Gastroesophageal sphincter (tissue), 4 donors: ENCODE measurements at regions not wholly inside any gene's neighbourhood (a gene's known extent, or its start where the extent isn't known, plus 50 kb on each side); places are given as distances from the start of the nearest gene placed in this dataset.

Experiments used
- ATAC-seq: fragments of 150-250 bp; one replicate; pipeline ENCODE4 v1.9.1; 2016; ENCODE audit warnings: mild to moderate bottlenecking, moderate library complexity
- H3K27ac ChIP-seq, 4 donors: fragments of 200-600 bp; sonication (generic) in 3 of 4; 1 replicate in 3 of 4; 2 replicates in 1 of 4; pipeline ENCODE4 v1.5.1; 2016 to 2019
- H3K27me3 ChIP-seq: fragments of 200-600 bp; sonication (generic); one replicate; pipeline ENCODE4 v1.5.1; 2019
- H3K36me3 ChIP-seq, 2 donors: fragments of 200-600 bp; sonication (generic); one replicate each; pipeline ENCODE4 v1.5.1; 2019; ENCODE audit warnings: control low read depth in 1 of 2
- H3K4me1 ChIP-seq, 3 donors: fragments of 200-600 bp; sonication (generic); 1 replicate in 2 of 3; 2 replicates in 1 of 3; pipeline ENCODE4 v1.5.1; 2016 to 2019; ENCODE audit warnings: control low read depth in 2 of 3
- H3K4me3 ChIP-seq, 2 donors: fragments of 200-600 bp; sonication (generic); one replicate each; pipeline ENCODE4 v1.5.1; 2019; ENCODE audit warnings: mild to moderate bottlenecking in 1 of 2, moderate library complexity in 1 of 2
- H3K9me3 ChIP-seq, 3 donors: fragments of 200-600 bp; sonication (generic); one replicate each; pipeline ENCODE4 v1.5.1; 2017 to 2019; ENCODE audit warnings: control low read depth in 2 of 3
- CTCF ChIP-seq, 4 experiments: fragments of 200-600 bp in 2 of 4; fragments of 450-650 bp in 2 of 4; sonication (generic) in 1 of 4; IDR thresholded peaks; one replicate each; pipeline ENCODE4 v1.5.1; 2017 to 2019; ENCODE audit warnings: antibody characterized with exemption in 4 of 4, mild to moderate bottlenecking in 2 of 4, moderate library complexity in 2 of 4
- EP300 ChIP-seq: sonication (generic); formaldehyde crosslinking; IDR thresholded peaks from one replicate; pipeline ENCODE4 v1.6.1; 2017; ENCODE audit warnings: antibody characterized with exemption, mild to moderate bottlenecking
- POLR2A ChIP-seq, 2 donors: fragments of 450-650 bp; IDR thresholded peaks; one replicate each; pipeline ENCODE4 v1.6.1; 2017; ENCODE audit warnings: antibody characterized with exemption in 2 of 2, mild to moderate bottlenecking in 2 of 2, moderate library complexity in 1 of 2
- POLR2AphosphoS5 ChIP-seq: sonication (generic); formaldehyde crosslinking; IDR thresholded peaks from one replicate; pipeline ENCODE4 v1.6.1; 2017; ENCODE audit warnings: antibody characterized with exemption
- WGBS, 2 donors: methylation state at CpG; one replicate each; pipeline ENCODE4 v1.1.5; 2018; ENCODE audit warnings: low coverage in 1 of 2; 5-methylcytosine and 5-hydroxymethylcytosine counted together

DNA sequence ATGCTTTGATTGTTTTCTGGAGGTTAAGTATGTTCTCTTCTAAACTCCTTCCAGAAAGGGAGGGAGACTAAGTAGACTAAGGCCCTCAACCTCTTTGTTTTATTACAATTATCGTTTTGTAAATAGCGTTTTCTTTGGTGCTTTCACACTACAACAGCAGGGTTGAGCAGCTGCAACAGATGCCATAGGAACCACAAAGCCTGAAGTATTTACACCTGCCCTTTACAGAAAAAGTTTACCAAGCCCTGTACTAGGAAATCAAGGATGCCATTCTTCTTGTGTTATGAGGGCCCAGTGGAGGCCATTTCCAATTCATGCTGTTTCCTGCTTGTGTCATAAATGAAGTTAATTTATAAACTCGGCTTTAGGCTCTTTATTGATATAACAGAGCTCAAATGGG is 914.8 kb downstream of the DCDC2C start:
- Histone ChIP-seq H3K4me3 (no peak overlapping the region), H3K36me3 (no peaks in the 10 kb centered on the region), H3K27me3 (no peaks in the 10 kb centered on the region), H3K9me3 (peaks cover 0 to 3% (median 0%) of the 10 kb centered on the region in 3 donors), H3K4me1 (no peaks in the 10 kb centered on the region), H3K27ac (no peak overlapping the region)
- TF ChIP-seq POLR2AphosphoS5, result no peak
- no peak for TF ChIP-seq CTCF (IDR thresholded peaks at IDR 0.05)
- no peak for TF ChIP-seq POLR2A (IDR thresholded peaks at IDR 0.05)
- TF ChIP-seq EP300, result no peak
- ATAC-seq, result no peak
- WGBS, 2 donors, result 80 to 88% methylated on average over 3 of the region's 3 CpGs

- H3K36me3 ChIP-seq, result no peaks in the 10 kb centered on the region
- WGBS, 2 donors, result 81 to 84% methylated on average over 6 to 12 of the region's 12 CpGs
- TF ChIP-seq POLR2AphosphoS5, result no peak
- no peak for TF ChIP-seq EP300
- no peak for TF ChIP-seq POLR2A (IDR thresholded peaks at IDR 0.05)
- TF ChIP-seq CTCF (IDR thresholded peaks at IDR 0.05), result no peak
- no peak overlapping the region for H3K27ac ChIP-seq
- H3K4me1 ChIP-seq, result no peaks in the 10 kb centered on the region
- ATAC-seq, result no peak
- H3K4me3 ChIP-seq, result no peak overlapping the region
- peaks cover 0 to 3% (median 0%) of the 10 kb centered on the region in 3 donors for H3K9me3 ChIP-seq
- H3K27me3 ChIP-seq, result no peaks in the 10 kb centered on the region
Measured at GRCh38 chr2:4618630-4619228, 915.4 kb downstream of the DCDC2C start.

DNA sequence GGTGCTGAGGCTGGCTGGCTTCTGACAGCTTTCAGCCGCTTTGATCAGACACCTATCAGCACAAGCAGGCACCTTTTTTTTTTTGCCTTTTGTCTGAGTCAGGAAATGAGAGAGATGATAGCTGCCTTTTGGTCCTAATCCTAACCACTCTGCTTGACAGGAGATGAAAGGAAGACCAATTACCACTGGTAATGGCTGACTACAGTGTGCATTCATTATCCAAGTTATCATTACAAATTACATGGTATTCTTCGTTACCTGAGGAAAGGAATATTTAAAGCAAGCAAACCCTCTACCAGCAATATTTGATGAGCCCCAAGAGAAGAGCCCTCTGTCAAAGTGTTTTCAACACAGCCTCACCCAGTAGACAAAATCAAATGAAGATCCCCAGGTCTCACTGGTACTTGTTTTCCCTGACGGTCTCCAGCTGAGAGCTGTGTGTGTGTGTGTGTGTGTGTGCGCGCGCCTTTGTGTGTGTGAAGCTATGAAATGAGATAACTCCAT is 925.7 kb downstream of the DCDC2C start:
- no peaks in the 10 kb centered on the region for H3K27me3 ChIP-seq
- no peaks in the 10 kb centered on the region for H3K36me3 ChIP-seq
- 17 to 48% methylated on average over 1 to 6 of the region's 6 CpGs for WGBS, 2 donors
- ATAC-seq, result no peak
- no peak overlapping the region for H3K27ac ChIP-seq
- H3K4me3 ChIP-seq, result no peak overlapping the region
- no peaks in the 10 kb centered on the region for H3K4me1 ChIP-seq
- TF ChIP-seq CTCF (IDR thresholded peaks at IDR 0.05), result no peak
- no peak for TF ChIP-seq POLR2AphosphoS5
- no peak for TF ChIP-seq EP300
- no peak for TF ChIP-seq POLR2A (IDR thresholded peaks at IDR 0.05)
- H3K9me3 ChIP-seq, result no peaks in the 10 kb centered on the region

GRCh38 chr2:4635289-4635688 is 931.9 kb downstream of the DCDC2C start:
- Histone ChIP-seq H3K27ac (no peak overlapping the region), H3K4me1 (no peaks in the 10 kb centered on the region), H3K36me3 (no peaks in the 10 kb centered on the region), H3K27me3 (no peaks in the 10 kb centered on the region), H3K4me3 (no peak overlapping the region), H3K9me3 (no peaks in the 10 kb centered on the region)
- TF ChIP-seq POLR2A (IDR thresholded peaks at IDR 0.05) (no peak), CTCF (IDR thresholded peaks at IDR 0.05) (no peak), EP300 (no peak), POLR2AphosphoS5 (no peak)
- WGBS, 2 donors, result 49 to 51% methylated on average over 3 to 4 of the region's 4 CpGs
- ATAC-seq, result no peak

DNA sequence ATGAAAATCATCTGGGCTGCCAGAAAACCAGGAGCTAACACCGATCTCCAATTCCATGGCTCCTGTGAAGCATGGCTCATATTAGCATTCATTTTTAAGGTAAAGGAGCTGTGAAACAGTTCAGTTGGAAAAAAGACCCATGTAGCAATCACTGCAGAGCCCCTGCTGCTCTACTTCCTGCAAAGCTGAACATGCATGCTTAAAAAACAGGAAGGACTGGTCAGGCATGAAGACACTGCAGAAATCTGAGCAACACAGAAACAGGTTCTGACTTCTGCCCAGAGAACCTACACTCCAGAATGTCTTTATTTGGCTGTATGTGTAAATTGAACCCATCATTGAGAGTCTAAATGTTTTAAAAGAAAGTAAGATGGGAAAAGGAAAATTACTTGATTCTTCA is 950.6 kb downstream of the DCDC2C start:
- Histone ChIP-seq H3K27me3 (no peaks in the 10 kb centered on the region), H3K9me3 (no peaks in the 10 kb centered on the region), H3K36me3 (no peaks in the 10 kb centered on the region), H3K4me3 (no peak overlapping the region), H3K4me1 (no peaks in the 10 kb centered on the region), H3K27ac (no peak overlapping the region)
- ATAC-seq, result no peak
- TF ChIP-seq POLR2A (IDR thresholded peaks at IDR 0.05), result no peak
- TF ChIP-seq EP300, result no peak
- TF ChIP-seq CTCF (IDR thresholded peaks at IDR 0.05), result no peak
- no peak for TF ChIP-seq POLR2AphosphoS5
- 80% methylated on average over 1 of the region's 1 CpG; no CpG with 5 or more reads in 1 of the 2 donors for WGBS, 2 donors
